SK-N-SH treated with all-trans-retinoic acid at 6 μM for 48 hours (cell line): ENCODE measurements at regions not wholly inside any gene's neighbourhood (a gene's known extent, or its start where the extent isn't known, plus 50 kb on each side); places are given as distances from the start of the nearest gene placed in this dataset.

Experiments used
- ATAC-seq: fragments of 200-7000 bp; cut with Tn5 transposase; 3 replicates; pipeline ENCODE4 v1.9.1; 2020; ENCODE audit warnings: mild to moderate bottlenecking, moderate library complexity
- ARNTL ChIP-seq: fragments of 450-650 bp; formaldehyde crosslinking; IDR thresholded peaks from 2 replicates; pipeline ENCODE4 v1.5.0; 2020; ENCODE audit warnings: low read depth, mild to moderate bottlenecking, moderate library complexity, borderline replicate concordance
- CSDC2 ChIP-seq: fragments of 250-450 bp; sonication (Bioruptor Pico); IDR thresholded peaks from 2 replicates; pipeline ENCODE4 v1.5.0; 2020; ENCODE audit warnings: mild to moderate bottlenecking, moderate library complexity
- CSRNP3 ChIP-seq: fragments of 250-450 bp; sonication (Bioruptor Pico); IDR thresholded peaks from 2 replicates; pipeline ENCODE4 v1.5.1; 2021; ENCODE audit warnings: mild to moderate bottlenecking, moderate library complexity
- ESRRG ChIP-seq: fragments of 250-450 bp; sonication (Bioruptor Pico); IDR thresholded peaks from 2 replicates; pipeline ENCODE4 v1.6.1; 2021; ENCODE audit warnings: mild to moderate bottlenecking
- GLIS3 ChIP-seq: fragments of 250-450 bp; sonication (Bioruptor Pico); IDR thresholded peaks from 2 replicates; pipeline ENCODE4 v1.5.0; 2020; ENCODE audit warnings: mild to moderate bottlenecking, moderate library complexity
- ISL1 ChIP-seq: fragments of 250-450 bp; sonication (Bioruptor Pico); IDR thresholded peaks from 2 replicates; pipeline ENCODE4 v2.1.2; 2022; ENCODE audit warnings: mild to moderate bottlenecking, moderate library complexity
- OSR1 ChIP-seq: fragments of 250-450 bp; sonication (Bioruptor Pico); IDR thresholded peaks from 2 replicates; pipeline ENCODE4 v1.8.0; 2022; ENCODE audit warnings: moderate library complexity, mild to moderate bottlenecking, inconsistent platforms
- PATZ1 ChIP-seq: fragments of 250-450 bp; sonication (Bioruptor Pico); IDR thresholded peaks from 2 replicates; pipeline ENCODE4 v1.8.0; 2020; ENCODE audit warnings: mild to moderate bottlenecking, moderate library complexity, borderline replicate concordance
- POU6F1 ChIP-seq: fragments of 250-450 bp; sonication (Bioruptor Pico); IDR thresholded peaks from 2 replicates; pipeline ENCODE4 v1.8.0; 2021; ENCODE audit warnings: low read depth, mild to moderate bottlenecking, moderate library complexity, borderline replicate concordance
- PPARA ChIP-seq: fragments of 250-450 bp; sonication (Bioruptor Pico); IDR thresholded peaks from 2 replicates; pipeline ENCODE4 v1.5.0; 2020; ENCODE audit warnings: mild to moderate bottlenecking, borderline replicate concordance
- RARB ChIP-seq: fragments of 250-450 bp; sonication (Bioruptor Pico); IDR thresholded peaks from 2 replicates; pipeline ENCODE4 v1.8.0; 2021; ENCODE audit warnings: mild to moderate bottlenecking, moderate library complexity
- TCF4 ChIP-seq: fragments of 250-450 bp; sonication (Bioruptor Pico); IDR thresholded peaks from 2 replicates; pipeline ENCODE4 v1.8.0; 2021; ENCODE audit warnings: mild to moderate bottlenecking, moderate library complexity, borderline replicate concordance
- TOX ChIP-seq: fragments of 250-450 bp; sonication (Bioruptor Pico); IDR thresholded peaks from 2 replicates; pipeline ENCODE4 v1.8.0; 2021; ENCODE audit warnings: mild to moderate bottlenecking, moderate library complexity, borderline replicate concordance
- TSHZ2 ChIP-seq: fragments of 250-450 bp; sonication (Bioruptor Pico); IDR thresholded peaks from 2 replicates; pipeline ENCODE4 v1.5.0; 2020; ENCODE audit warnings: mild to moderate bottlenecking, moderate library complexity
- ZC3H10 ChIP-seq: fragments of 250-450 bp; sonication (Bioruptor Pico); IDR thresholded peaks from 2 replicates; pipeline ENCODE4 v1.5.1; 2021; ENCODE audit warnings: mild to moderate bottlenecking, moderate library complexity
- ZFP3 ChIP-seq: fragments of 250-450 bp; sonication (Bioruptor Pico); IDR thresholded peaks from 2 replicates; pipeline ENCODE4 v1.5.0; 2020; ENCODE audit warnings: mild to moderate bottlenecking, moderate library complexity
- ZFP30 ChIP-seq: fragments of 450-650 bp; formaldehyde crosslinking; IDR thresholded peaks from 2 replicates; pipeline ENCODE4 v1.5.0; 2022; ENCODE audit warnings: mild to moderate bottlenecking, moderate library complexity
- ZNF565 ChIP-seq: fragments of 450-650 bp; formaldehyde crosslinking; conservative IDR thresholded peaks from 2 replicates; pipeline ENCODE4 v1.5.0; 2020; ENCODE audit warnings: low read depth, mild to moderate bottlenecking, moderate library complexity
- ZNF8 ChIP-seq: fragments of 450-650 bp; formaldehyde crosslinking; IDR thresholded peaks from 2 replicates; pipeline ENCODE4 v1.5.0; 2020; ENCODE audit warnings: mild to moderate bottlenecking, moderate library complexity

GRCh38 chr15:26113296-26113695 is 250.2 kb upstream of the ATP10A start:
- no peak for ATAC-seq

GRCh38 chr15:26109203-26109602 is 246.1 kb upstream of the ATP10A start:
- ATAC-seq: no peak
- TF ChIP-seq POU6F1 (CRISPR knock-in tag) (no peak), ISL1 (no peak), ZNF8 (CRISPR knock-in tag) (no peak), OSR1 (CRISPR knock-in tag) (no peak), ZFP30 (CRISPR knock-in tag) (no peak), TSHZ2 (no peak), TCF4 (CRISPR knock-in tag) (no peak), PATZ1 (CRISPR knock-in tag) (no peak), ARNTL (no peak)

More at GRCh38 chr15:26113296-26113695, 250.2 kb upstream of the ATP10A start:
- no peak for TF ChIP-seq CSRNP3 (CRISPR knock-in tag)

- TF ChIP-seq ZFP30 (CRISPR knock-in tag) (no peak), ZNF565 (CRISPR knock-in tag) (no peak), PPARA (CRISPR knock-in tag) (no peak), GLIS3 (no peak), ZFP3 (CRISPR knock-in tag) (no peak), ESRRG (CRISPR knock-in tag) (no peak), CSDC2 (CRISPR knock-in tag) (no peak), RARB (CRISPR knock-in tag) (no peak), TCF4 (CRISPR knock-in tag) (no peak), TSHZ2 (no peak), TOX (no peak), ARNTL (no peak), ISL1 (no peak), ZNF8 (CRISPR knock-in tag) (no peak)
These were observed 243.4 kb upstream of the ATP10A start for GRCh38 chr15:26106556-26106955.

GRCh38 chr15:26103002-26103404 is 239.9 kb upstream of the ATP10A start:
- ATAC-seq: no peak
- TF ChIP-seq ZFP30 (CRISPR knock-in tag) (no peak), RARB (CRISPR knock-in tag) (no peak), PATZ1 (CRISPR knock-in tag) (no peak), OSR1 (CRISPR knock-in tag) (no peak), CSRNP3 (CRISPR knock-in tag) (no peak), TSHZ2 (no peak), ZC3H10 (CRISPR knock-in tag) (no peak)

More at GRCh38 chr15:26106556-26106955, 243.4 kb upstream of the ATP10A start:
- no peak for ATAC-seq
